K562 (cell line): ENCODE measurements at regions not wholly inside any gene's neighbourhood (a gene's known extent, or its start where the extent isn't known, plus 50 kb on each side); places are given as distances from the start of the nearest gene placed in this dataset.

ENCODE experiments used
- ATAC-seq: fragments of 200-7000 bp; cut with Tn5 transposase; 3 replicates; pipeline ENCODE4 v1.9.1; 2020; ENCODE audit warnings: moderate library complexity
- BruUV-seq: library from RNA; stranded (reverse); fragments of 400-500 nt; replicated peaks from 2 replicates; lab custom pipeline; 2021; lab: Mats Ljungman, UMichigan
- CTCF ChIA-PET: fragments of 300-600 bp; formaldehyde crosslinking; extraction: SDS; loops from one replicate; lab custom pipeline; 2021; ENCODE audit warnings: low intra/inter-chr PET ratio; lab: Yijun Ruan, JAX
- POLR2A ChIA-PET: fragments of 300-600, 350-650 bp; sonication (Branson Sonifier 250); formaldehyde crosslinking; extraction: SDS; loops from one replicate; lab custom pipeline; 2021; ENCODE audit warnings: antibody characterized with exemption, inconsistent platforms; lab: Yijun Ruan, JAX
- DNase-seq, 4 experiments: peaks; one replicate each; pipeline versions ENCODE4 v3.0.0 to v3.0.0-alpha.2; 2011 to 2018; ENCODE audit warnings: low spot score in 3 of 4, mixed read lengths in 3 of 4; ENCODE audit errors: extremely low read depth in 1 of 4
- FAIRE-seq: peaks from 2 replicates; lab custom pipeline; 2011; peaks lifted over from hg19 to GRCh38; lab: Jason Lieb, UNC
- H2AFZ ChIP-seq: 2 replicates; pipeline ENCODE4 v1.6.0; 2011; ENCODE audit warnings: low read depth, low read length, control low read depth, inconsistent platforms
- H3K27ac ChIP-seq: fragments of 200-600 bp; 3 replicates; pipeline ENCODE4 v1.8.0; 2011; ENCODE audit warnings: low read depth, mild to moderate bottlenecking, control low read depth, inconsistent platforms, low read length, moderate library complexity, mixed read lengths; ENCODE audit errors: extremely low read depth
- H3K27me3 ChIP-seq, 2 experiments: fragments of 300-600 bp in 1 of 2; 2 replicates in 1 of 2; 3 replicates in 1 of 2; pipeline versions ENCODE4 v1.6.0 to v1.8.0; 2011; ENCODE audit warnings: inconsistent platforms in 2 of 2, low read length in 2 of 2, mild to moderate bottlenecking in 1 of 2, mixed read lengths in 1 of 2, moderate library complexity in 1 of 2; ENCODE audit not compliant: control insufficient read depth in 2 of 2, insufficient read depth in 2 of 2
- H3K36me3 ChIP-seq: fragments of 300-600 bp; 3 replicates; pipeline ENCODE4 v1.8.0; 2011; ENCODE audit warnings: mild to moderate bottlenecking, low read length, inconsistent platforms; ENCODE audit not compliant: control insufficient read depth, insufficient read depth
- H3K4me1 ChIP-seq, 2 experiments: fragments of 200-600 bp in 1 of 2; replicated peaks in 1 of 2; 2 replicates in 1 of 2; 3 replicates in 1 of 2; pipeline versions ENCODE4 v1.5.1 to v1.8.0; 2011; ENCODE audit warnings: inconsistent platforms in 2 of 2, low read length in 2 of 2, mild to moderate bottlenecking in 1 of 2, mixed read lengths in 1 of 2, moderate library complexity in 1 of 2; ENCODE audit not compliant: control insufficient read depth in 2 of 2, insufficient read depth in 2 of 2
- H3K4me2 ChIP-seq: 2 replicates; pipeline ENCODE4 v1.6.1; 2011; ENCODE audit warnings: low read length, control low read depth, inconsistent platforms, mixed read lengths; ENCODE audit not compliant: insufficient read depth
- H3K4me3 ChIP-seq: fragments of 200-600 bp; sonication (generic), shearing (Covaris generic); 2 replicates; pipeline ENCODE4 v1.5.1; 2016; ENCODE audit warnings: control low read depth, inconsistent platforms
- H3K79me2 ChIP-seq: fragments of 200-600 bp; 3 replicates; pipeline ENCODE4 v1.8.0; 2011; ENCODE audit warnings: low read length, inconsistent platforms; ENCODE audit not compliant: control insufficient read depth, insufficient read depth
- H3K9ac ChIP-seq, 2 experiments: 2 replicates each; pipeline versions ENCODE4 v1.6.0 to v1.6.1; 2011; ENCODE audit warnings: low read depth in 2 of 2, low read length in 2 of 2, control low read depth in 1 of 2, inconsistent platforms in 1 of 2, mild to moderate bottlenecking in 1 of 2, mixed read lengths in 1 of 2; ENCODE audit not compliant: insufficient read depth in 1 of 2
- H3K9me1 ChIP-seq: one replicate; pipeline ENCODE4 v1.6.0; 2011; ENCODE audit warnings: inconsistent platforms, mild to moderate bottlenecking, low read length, moderate library complexity; ENCODE audit not compliant: control insufficient read depth, insufficient read depth
- H3K9me3 ChIP-seq: replicated peaks from 2 replicates; pipeline ENCODE4 v1.5.1; 2011; ENCODE audit warnings: low read depth, low read length, inconsistent platforms; ENCODE audit not compliant: control insufficient read depth, insufficient read depth
- H4K20me1 ChIP-seq: replicated peaks from 2 replicates; pipeline ENCODE4 v1.6.1; 2011; ENCODE audit warnings: low read length, inconsistent platforms, mixed read lengths; ENCODE audit not compliant: control insufficient read depth, insufficient read depth
- CC2D1A ChIP-seq: fragments of 450-650 bp; IDR thresholded peaks from 2 replicates; pipeline ENCODE4 v1.6.1; 2017; ENCODE audit warnings: mild to moderate bottlenecking
- GTF2E2 ChIP-seq: fragments of 200-800 bp; sonication (Bioruptor generic); IDR thresholded peaks from 2 replicates; pipeline ENCODE4 v1.6.1; 2016; ENCODE audit warnings: missing genetic modification characterization, missing compliant biosample characterization
- HMG20B ChIP-seq: fragments of 250-450 bp; sonication (Bioruptor Pico); IDR thresholded peaks from 2 replicates; pipeline ENCODE4 v1.5.0; 2021; ENCODE audit warnings: mild to moderate bottlenecking
- HNRNPLL ChIP-seq: fragments of 200-400 bp; formaldehyde crosslinking; IDR thresholded peaks from 2 replicates; pipeline ENCODE4 v1.6.1; 2017; ENCODE audit warnings: low read length, low read depth, mild to moderate bottlenecking; ENCODE audit not compliant: poor library complexity, severe bottlenecking
- HOXB6 ChIP-seq: fragments of 250-450 bp; sonication (Bioruptor Pico); IDR thresholded peaks from 2 replicates; pipeline ENCODE4 v1.5.1; 2022; ENCODE audit warnings: mild to moderate bottlenecking, borderline replicate concordance
- KAT2B ChIP-seq: IDR thresholded peaks from one replicate; pipeline ENCODE4 v1.6.1; 2012; ENCODE audit warnings: low read depth, mild to moderate bottlenecking, control low read depth, inconsistent platforms, low read length, moderate library complexity
- NFXL1 ChIP-seq: fragments of 450-650 bp; formaldehyde crosslinking; IDR thresholded peaks from 2 replicates; pipeline ENCODE4 v1.4.0; 2021; ENCODE audit warnings: mild to moderate bottlenecking
- POLR2B ChIP-seq: fragments of 450-650 bp; IDR thresholded peaks from 2 replicates; pipeline ENCODE4 v1.6.1; 2018; ENCODE audit warnings: low read depth; ENCODE audit not compliant: partially characterized antibody
- SMAD3 ChIP-seq: fragments of 450-650 bp; formaldehyde crosslinking; conservative IDR thresholded peaks from 2 replicates; pipeline ENCODE4 v1.4.0; 2020; ENCODE audit warnings: mild to moderate bottlenecking
- SRSF7 ChIP-seq: fragments of 200-400 bp; formaldehyde crosslinking; optimal IDR thresholded peaks from 2 replicates; pipeline ENCODE3; 2017; ENCODE audit warnings: mild to moderate bottlenecking, low read depth, low read length
- STAT5B ChIP-seq: fragments of 250-450 bp; sonication (Bioruptor Pico); IDR thresholded peaks from 2 replicates; pipeline ENCODE4 v1.8.0; 2021; ENCODE audit warnings: mild to moderate bottlenecking, inconsistent platforms
- TGIF2 ChIP-seq: sonication (generic); formaldehyde crosslinking; IDR thresholded peaks from 2 replicates; pipeline ENCODE4 v1.8.1; 2022; ENCODE audit warnings: mild to moderate bottlenecking, missing genetic modification reagents, moderate library complexity
- ZFP91 ChIP-seq: sonication (generic); formaldehyde crosslinking; IDR thresholded peaks from 2 replicates; pipeline ENCODE4 v1.8.0; 2022; ENCODE audit warnings: mild to moderate bottlenecking, missing genetic modification reagents
- ZNF212 ChIP-seq: fragments of 450-650 bp; formaldehyde crosslinking; IDR thresholded peaks from 2 replicates; pipeline ENCODE4 v1.4.0; 2020; ENCODE audit warnings: mild to moderate bottlenecking
- ZNF41 ChIP-seq: fragments of 250-450 bp; sonication (Bioruptor Pico); conservative IDR thresholded peaks from 2 replicates; pipeline ENCODE4 v1.4.0; 2020; ENCODE audit warnings: mild to moderate bottlenecking
- WGBS: fragments of 100-300 bp; shearing (Covaris generic); methylation state at CpG from one replicate; pipeline ENCODE4 v1.1.6; 2016; ENCODE audit warnings: low coverage, mixed read lengths; ENCODE audit not compliant: insufficient coverage; ENCODE audit errors: missing lambda C conversion rate; 5-methylcytosine and 5-hydroxymethylcytosine counted together
- in situ Hi-C: fragments of 300-500 bp; cut with MboI; formaldehyde crosslinking; loops from 4 replicates; pipeline ENCODE4 v1.15.0; 2018; ENCODE audit warnings: inconsistent platforms, mixed read lengths
- intact Hi-C: fragments of 100-400 bp; cut with micrococcal nuclease; formaldehyde crosslinking; loops from 2 replicates; pipeline ENCODE4 v1.14.2; 2022
- TF ChIP-seq, protein P1 (sequence below): sonication (generic); formaldehyde crosslinking; IDR thresholded peaks from 2 replicates; pipeline ENCODE4 v1.8.0; 2022; ENCODE audit warnings: mild to moderate bottlenecking, low read depth, missing genetic modification reagents
- TF ChIP-seq, protein P2 (sequence below): fragments of 250-450 bp; sonication (Bioruptor Pico); IDR thresholded peaks from 2 replicates; pipeline ENCODE4 v1.4.0; 2020; ENCODE audit warnings: mild to moderate bottlenecking, moderate library complexity

DNA sequence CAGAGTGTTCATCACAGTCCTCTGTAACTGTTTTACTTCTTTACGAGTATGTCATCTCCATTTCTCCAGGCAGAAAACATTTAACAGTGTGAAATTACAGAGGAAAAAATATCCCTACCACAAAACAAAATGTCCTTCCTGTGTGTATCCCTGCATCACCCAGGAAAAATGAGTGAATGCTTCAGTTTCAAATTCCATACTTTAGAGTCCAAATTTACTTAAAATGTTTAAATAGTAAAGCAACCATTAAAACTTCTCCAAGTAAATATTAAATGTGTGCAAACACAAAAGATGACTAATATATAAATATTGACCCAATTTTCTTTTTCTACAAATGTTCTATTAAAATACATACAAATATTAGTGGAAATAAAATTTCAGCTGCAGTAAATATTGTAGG, 1016.6 kb upstream of the PCDH20 start:
- POLR2A ChIA-PET = no interaction called here
- no peak for DNase-seq
- TF ChIP-seq HNRNPLL = no peak
- no peak for TF ChIP-seq STAT5B (CRISPR knock-in tag)
- TF ChIP-seq KAT2B = no peak
- TF ChIP-seq HOXB6 = no peak
- TF ChIP-seq SRSF7 = no peak
- TF ChIP-seq, protein P1, sequence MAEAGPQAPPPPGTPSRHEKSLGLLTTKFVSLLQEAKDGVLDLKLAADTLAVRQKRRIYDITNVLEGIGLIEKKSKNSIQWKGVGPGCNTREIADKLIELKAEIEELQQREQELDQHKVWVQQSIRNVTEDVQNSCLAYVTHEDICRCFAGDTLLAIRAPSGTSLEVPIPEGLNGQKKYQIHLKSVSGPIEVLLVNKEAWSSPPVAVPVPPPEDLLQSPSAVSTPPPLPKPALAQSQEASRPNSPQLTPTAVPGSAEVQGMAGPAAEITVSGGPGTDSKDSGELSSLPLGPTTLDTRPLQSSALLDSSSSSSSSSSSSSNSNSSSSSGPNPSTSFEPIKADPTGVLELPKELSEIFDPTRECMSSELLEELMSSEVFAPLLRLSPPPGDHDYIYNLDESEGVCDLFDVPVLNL (CRISPR knock-in tag) = no peak
- TF ChIP-seq NFXL1 = no peak
- no peak for TF ChIP-seq TGIF2 (CRISPR knock-in tag)
- TF ChIP-seq CC2D1A = no peak
- no peak for TF ChIP-seq SMAD3 (CRISPR knock-in tag)
- no peak for TF ChIP-seq HMG20B (CRISPR knock-in tag)
- TF ChIP-seq ZFP91 (CRISPR knock-in tag) = no peak
- TF ChIP-seq ZNF41 (CRISPR knock-in tag) = no peak
- no peak for TF ChIP-seq GTF2E2 (tag)
- no peak for TF ChIP-seq ZNF212 (CRISPR knock-in tag)
- no peak for TF ChIP-seq POLR2B
- TF ChIP-seq, protein P2, sequence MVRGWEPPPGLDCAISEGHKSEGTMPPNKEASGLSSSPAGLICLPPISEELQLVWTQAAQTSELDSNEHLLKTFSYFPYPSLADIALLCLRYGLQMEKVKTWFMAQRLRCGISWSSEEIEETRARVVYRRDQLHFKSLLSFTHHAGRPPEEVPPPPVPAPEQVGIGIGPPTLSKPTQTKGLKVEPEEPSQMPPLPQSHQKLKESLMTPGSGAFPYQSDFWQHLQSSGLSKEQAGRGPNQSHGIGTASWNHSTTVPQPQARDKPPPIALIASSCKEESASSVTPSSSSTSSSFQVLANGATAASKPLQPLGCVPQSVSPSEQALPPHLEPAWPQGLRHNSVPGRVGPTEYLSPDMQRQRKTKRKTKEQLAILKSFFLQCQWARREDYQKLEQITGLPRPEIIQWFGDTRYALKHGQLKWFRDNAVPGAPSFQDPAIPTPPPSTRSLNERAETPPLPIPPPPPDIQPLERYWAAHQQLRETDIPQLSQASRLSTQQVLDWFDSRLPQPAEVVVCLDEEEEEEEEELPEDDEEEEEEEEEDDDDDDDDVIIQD (CRISPR knock-in tag) = no peak
- Histone ChIP-seq H3K4me3 (no peak overlapping the region), H3K4me2 (no peak overlapping the region), H3K27ac (no peak overlapping the region), H4K20me1 (no peaks in the 10 kb centered on the region), H3K9me1 (no peaks in the 10 kb centered on the region), H3K36me3 (no peaks in the 10 kb centered on the region), H3K9me3 (no peaks in the 10 kb centered on the region), H2AFZ (no peak overlapping the region), H3K79me2 (no peaks in the 10 kb centered on the region), H3K9ac (no peak overlapping the region), H3K4me1 (no peaks in the 10 kb centered on the region), H3K27me3 (no peaks in the 10 kb centered on the region)
- ATAC-seq = no peak
- intact Hi-C loops = no loop called here
- no peak for FAIRE-seq
- no TSS peak for BruUV-seq
- in situ Hi-C loops = no loop called here
- WGBS = 0% methylated on average over 1 of the region's 1 CpG
- CTCF ChIA-PET = interaction anchor here (0.7 kb wide), 1 partner anchor 56 kb away, joined by 3 read pairs; no protein-coding TSS in a partner anchor
